K562 (cell line): ENCODE measurements at regions not wholly inside any gene's neighbourhood (a gene's known extent, or its start where the extent isn't known, plus 50 kb on each side); places are given as distances from the start of the nearest gene placed in this dataset.

Source experiments
- ELK3 ChIP-seq: fragments of 450-650 bp; formaldehyde crosslinking; IDR thresholded peaks from 2 replicates; pipeline ENCODE4 v1.4.0; 2020; ENCODE audit warnings: mild to moderate bottlenecking
- HOXB6 ChIP-seq: fragments of 250-450 bp; sonication (Bioruptor Pico); IDR thresholded peaks from 2 replicates; pipeline ENCODE4 v1.5.1; 2022; ENCODE audit warnings: mild to moderate bottlenecking, borderline replicate concordance
- NFYB ChIP-seq: IDR thresholded peaks from 2 replicates; pipeline ENCODE4 v1.6.1; 2011; ENCODE audit warnings: mild to moderate bottlenecking, moderate library complexity; ENCODE audit not compliant: insufficient read length; ENCODE audit errors: extremely low read depth
- NR3C1 ChIP-seq: sonication (generic); formaldehyde crosslinking; IDR thresholded peaks from 2 replicates; pipeline ENCODE4 v1.8.1; 2022; ENCODE audit warnings: missing genetic modification reagents
- PCBP2 ChIP-seq: fragments of 200-400 bp; formaldehyde crosslinking; IDR thresholded peaks from 2 replicates; pipeline ENCODE4 v1.6.1; 2018; ENCODE audit warnings: low read length, low read depth, mild to moderate bottlenecking, moderate library complexity; ENCODE audit not compliant: poor library complexity, severe bottlenecking
- SIN3B ChIP-seq: fragments of 450-650 bp; IDR thresholded peaks from 2 replicates; pipeline ENCODE4 v1.6.1; 2017; ENCODE audit warnings: low read depth, mild to moderate bottlenecking, moderate library complexity
- SNAPC5 ChIP-seq: fragments of 250-450 bp; sonication (Bioruptor Pico); IDR thresholded peaks from 2 replicates; pipeline ENCODE4 v1.8.0; 2021; ENCODE audit warnings: moderate library complexity, mild to moderate bottlenecking, inconsistent platforms
- SREBF2 ChIP-seq: sonication (generic); formaldehyde crosslinking; IDR thresholded peaks from 2 replicates; pipeline ENCODE4 v1.4.0; 2020; ENCODE audit warnings: mild to moderate bottlenecking, missing genetic modification reagents
- YY1 ChIP-seq, 3 experiments: IDR thresholded peaks; 2 replicates each; pipeline ENCODE4 v1.6.1; 2011; ENCODE audit warnings: low read length in 2 of 3, mild to moderate bottlenecking in 2 of 3, moderate library complexity in 2 of 3, borderline replicate concordance in 1 of 3, control low read depth in 1 of 3, low read depth in 1 of 3; ENCODE audit not compliant: insufficient read depth in 3 of 3, insufficient replicate concordance in 2 of 3, control insufficient read depth in 1 of 3, insufficient read length in 1 of 3; ENCODE audit errors: extremely low read depth in 1 of 3
- ZHX1 ChIP-seq: fragments of 150-350 bp; conservative IDR thresholded peaks from 2 replicates; pipeline ENCODE4 v1.6.1; 2014; ENCODE audit warnings: low read length
- ZNF395 ChIP-seq: fragments of 200-800 bp; sonication (Bioruptor generic); IDR thresholded peaks from 2 replicates; pipeline ENCODE4 v1.6.1; 2017; ENCODE audit warnings: missing genetic modification characterization, missing compliant biosample characterization
- ZNF655 ChIP-seq: fragments of 250-450 bp; sonication (Bioruptor Pico); IDR thresholded peaks from 2 replicates; pipeline ENCODE4 v1.5.0; 2021
- TF ChIP-seq, protein P1 (sequence below), 2 experiments: IDR thresholded peaks; 2 replicates each; pipeline ENCODE4 v1.6.1; 2011; ENCODE audit warnings: borderline replicate concordance in 1 of 2, control low read depth in 1 of 2, low read depth in 1 of 2, low read length in 1 of 2, mild to moderate bottlenecking in 1 of 2, mixed read lengths in 1 of 2, moderate library complexity in 1 of 2; ENCODE audit not compliant: insufficient read depth in 1 of 2, insufficient read length in 1 of 2, poor library complexity in 1 of 2, severe bottlenecking in 1 of 2; ENCODE audit errors: extremely low read depth in 1 of 2

DNA sequence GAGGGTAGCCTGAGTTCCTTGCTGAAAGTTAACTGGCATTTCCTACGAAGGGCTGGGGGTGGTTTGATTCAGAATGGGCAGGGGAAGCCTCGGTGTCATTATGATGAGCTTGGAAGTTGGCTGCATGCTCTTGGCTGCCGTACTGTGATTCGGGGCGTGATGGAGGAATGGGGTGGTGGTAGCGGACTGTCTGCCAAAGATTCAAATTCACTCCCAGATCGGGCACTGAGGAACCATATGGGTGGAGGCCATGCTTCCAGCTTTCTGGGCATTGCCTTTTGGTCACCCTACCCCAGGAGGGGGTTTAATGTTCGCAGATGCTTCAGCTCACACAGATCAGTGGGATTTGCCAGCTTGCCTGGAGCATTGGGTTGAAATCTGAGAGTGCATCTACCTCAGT is 492.8 kb upstream of the EEF2KMT start (continued):
- TF ChIP-seq ZNF395 (CRISPR knock-in tag) (no peak), ZNF655 (CRISPR knock-in tag) (no peak), NFYB (no peak), SREBF2 (CRISPR knock-in tag) (no peak), ELK3 (CRISPR knock-in tag) (no peak), ZHX1 (no peak), YY1 (IDR thresholded peaks at IDR 0.05; ENCODE audit: borderline replicate concordance in 1 of 3, control insufficient read depth in 1 of 3, extremely low read depth in 1 of 3, insufficient read depth in 3 of 3, insufficient read length in 1 of 3, insufficient replicate concordance in 2 of 3, low read depth in 1 of 3, low read length in 2 of 3) (no peak), HOXB6 (CRISPR knock-in tag) (no peak), SNAPC5 (CRISPR knock-in tag) (no peak), PCBP2 (no peak), NR3C1 (CRISPR knock-in tag) (no peak), SIN3B (no peak)
- TF ChIP-seq, protein P1, sequence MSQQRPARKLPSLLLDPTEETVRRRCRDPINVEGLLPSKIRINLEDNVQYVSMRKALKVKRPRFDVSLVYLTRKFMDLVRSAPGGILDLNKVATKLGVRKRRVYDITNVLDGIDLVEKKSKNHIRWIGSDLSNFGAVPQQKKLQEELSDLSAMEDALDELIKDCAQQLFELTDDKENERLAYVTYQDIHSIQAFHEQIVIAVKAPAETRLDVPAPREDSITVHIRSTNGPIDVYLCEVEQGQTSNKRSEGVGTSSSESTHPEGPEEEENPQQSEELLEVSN (IDR thresholded peaks at IDR 0.05; ENCODE audit: borderline replicate concordance in 1 of 2, extremely low read depth in 1 of 2, insufficient read depth in 1 of 2, insufficient read length in 1 of 2, low read depth in 1 of 2, low read length in 1 of 2, poor library complexity in 1 of 2, severe bottlenecking in 1 of 2) = no peak
